ENCODE measurements at regions not wholly inside any gene's neighbourhood (a gene's known extent, or its start where the extent isn't known, plus 50 kb on each side); places are given as distances from the start of the nearest gene placed in this dataset.

GRCh38 chr1:238811211-238811879 is 575.0 kb upstream of the CHRM3 start:
- DNase-seq: no peak
- Histone ChIP-seq H3K36me3 (replicated peaks in 1 of 2) (no peaks in the 10 kb centered on the region), H3K4me3 (no peak overlapping the region), H3K27me3 (no peaks in the 10 kb centered on the region), H3K27ac (no peak overlapping the region), H3K9me3 (replicated peaks in 1 of 3) (no peaks in the 10 kb centered on the region), H3K4me1 (replicated peaks in 1 of 2) (no peaks in the 10 kb centered on the region)
- TF ChIP-seq POLR2A (IDR thresholded peaks at IDR 0.05) (no peak), CTCF (IDR thresholded peaks at IDR 0.05) (no peak)
- intact Hi-C loops (cut with DNase I): no loop called here
- 48 to 59% (median 49%) methylated on average over 3 of the region's 3 CpGs for WGBS, 4 donors

GRCh38 chr1:238790882-238791281 is 595.5 kb upstream of the CHRM3 start:
- Histone ChIP-seq H3K4me3 (no peak overlapping the region), H3K27me3 (no peaks in the 10 kb centered on the region), H3K4me1 (replicated peaks in 1 of 2) (no peaks in the 10 kb centered on the region), H3K36me3 (replicated peaks in 1 of 2) (no peaks in the 10 kb centered on the region), H3K9me3 (replicated peaks in 1 of 3) (no peaks in the 10 kb centered on the region), H3K27ac (no peak overlapping the region)
- DNase-seq: no peak
- WGBS, 4 donors: 77 to 88% (median 83%) methylated on average over 4 of the region's 4 CpGs
- intact Hi-C loops (cut with DNase I): no loop called here
- TF ChIP-seq CTCF (IDR thresholded peaks at IDR 0.05) (no peak), POLR2A (IDR thresholded peaks at IDR 0.05) (no peak)

GRCh38 chr1:238789916-238790667 is 596.3 kb upstream of the CHRM3 start:
- DNase-seq: no peak
- intact Hi-C loops (cut with DNase I): no loop called here
- H3K4me3 ChIP-seq: no peak overlapping the region
- no peaks in the 10 kb centered on the region for H3K4me1 ChIP-seq (replicated peaks in 1 of 2)
- H3K9me3 ChIP-seq (replicated peaks in 1 of 3): no peaks in the 10 kb centered on the region
- 74 to 80% (median 77%) methylated on average over 6 of the region's 6 CpGs for WGBS, 4 donors
- H3K27ac ChIP-seq: no peak overlapping the region
- no peaks in the 10 kb centered on the region for H3K27me3 ChIP-seq
- TF ChIP-seq CTCF (IDR thresholded peaks at IDR 0.05): no peak
- no peak for TF ChIP-seq POLR2A (IDR thresholded peaks at IDR 0.05)
- no peaks in the 10 kb centered on the region for H3K36me3 ChIP-seq (replicated peaks in 1 of 2)

- Histone ChIP-seq H3K27ac (no peak overlapping the region), H3K27me3 (no peaks in the 10 kb centered on the region), H3K36me3 (replicated peaks in 1 of 2) (no peaks in the 10 kb centered on the region), H3K9me3 (replicated peaks in 1 of 3) (no peaks in the 10 kb centered on the region), H3K4me3 (no peak overlapping the region), H3K4me1 (replicated peaks in 1 of 2) (no peaks in the 10 kb centered on the region)
- no peak for TF ChIP-seq POLR2A (IDR thresholded peaks at IDR 0.05)
- TF ChIP-seq CTCF (IDR thresholded peaks at IDR 0.05): no peak
- no peak for DNase-seq
- 59 to 65% (median 61%) methylated on average over 5 of the region's 5 CpGs for WGBS, 4 donors
- intact Hi-C loops (cut with DNase I): no loop called here
Observed at GRCh38 chr1:238787471-238787870, 598.9 kb upstream of the CHRM3 start.

Data from adrenal gland (tissue), 9 donors.